ENCODE measurements at regions not wholly inside any gene's neighbourhood (a gene's known extent, or its start where the extent isn't known, plus 50 kb on each side); places are given as distances from the start of the nearest gene placed in this dataset.

DNA sequence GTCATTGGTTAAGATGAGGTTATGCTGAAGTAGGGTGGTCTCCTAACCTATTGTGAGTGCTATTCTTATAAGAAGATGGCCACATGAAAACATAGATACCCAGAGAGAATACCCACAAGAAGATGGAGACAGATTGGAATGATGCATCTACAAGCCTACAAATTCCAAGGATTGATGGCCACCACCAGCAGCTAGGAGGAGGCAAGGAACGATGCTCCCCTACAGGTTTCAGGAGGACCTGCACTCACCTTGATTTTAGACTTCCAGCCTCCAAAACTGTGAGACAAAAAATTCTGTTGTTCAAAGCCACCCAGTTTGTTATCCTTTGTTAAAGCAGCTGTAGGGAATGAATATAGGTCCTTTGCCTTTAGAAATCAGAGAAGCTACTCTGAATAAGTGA is 227.4 kb downstream of the NEDD1 start:
- TF ChIP-seq, protein P1, sequence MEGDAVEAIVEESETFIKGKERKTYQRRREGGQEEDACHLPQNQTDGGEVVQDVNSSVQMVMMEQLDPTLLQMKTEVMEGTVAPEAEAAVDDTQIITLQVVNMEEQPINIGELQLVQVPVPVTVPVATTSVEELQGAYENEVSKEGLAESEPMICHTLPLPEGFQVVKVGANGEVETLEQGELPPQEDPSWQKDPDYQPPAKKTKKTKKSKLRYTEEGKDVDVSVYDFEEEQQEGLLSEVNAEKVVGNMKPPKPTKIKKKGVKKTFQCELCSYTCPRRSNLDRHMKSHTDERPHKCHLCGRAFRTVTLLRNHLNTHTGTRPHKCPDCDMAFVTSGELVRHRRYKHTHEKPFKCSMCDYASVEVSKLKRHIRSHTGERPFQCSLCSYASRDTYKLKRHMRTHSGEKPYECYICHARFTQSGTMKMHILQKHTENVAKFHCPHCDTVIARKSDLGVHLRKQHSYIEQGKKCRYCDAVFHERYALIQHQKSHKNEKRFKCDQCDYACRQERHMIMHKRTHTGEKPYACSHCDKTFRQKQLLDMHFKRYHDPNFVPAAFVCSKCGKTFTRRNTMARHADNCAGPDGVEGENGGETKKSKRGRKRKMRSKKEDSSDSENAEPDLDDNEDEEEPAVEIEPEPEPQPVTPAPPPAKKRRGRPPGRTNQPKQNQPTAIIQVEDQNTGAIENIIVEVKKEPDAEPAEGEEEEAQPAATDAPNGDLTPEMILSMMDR (conservative IDR thresholded peaks at IDR 0.05 in 1 of 2, IDR thresholded peaks at IDR 0.05 in 1 of 2; ENCODE audit: extremely low read depth in 1 of 2, insufficient read depth in 1 of 2, low read depth in 1 of 2, low read length in 2 of 2): peak in 1 of 2 donors; percentile 33
- no peak for TF ChIP-seq EZH2 (IDR thresholded peaks at IDR 0.05; ENCODE audit: borderline replicate concordance, low read length)
